LNCaP clone FGC (cell line): ENCODE measurements at regions not wholly inside any gene's neighbourhood (a gene's known extent, or its start where the extent isn't known, plus 50 kb on each side); places are given as distances from the start of the nearest gene placed in this dataset.

Experiments
- DNase-seq: peaks from one replicate; pipeline ENCODE4 v3.0.0-alpha.2; 2011; ENCODE audit warnings: low read depth
- H3K4me3 ChIP-seq: 2 replicates; pipeline ENCODE4 v1.5.1; 2011; ENCODE audit warnings: mild to moderate bottlenecking, low read depth, low read length, control low read depth
- CTCF ChIP-seq: IDR thresholded peaks from 2 replicates; pipeline ENCODE4 v1.5.1; 2012; ENCODE audit warnings: mild to moderate bottlenecking; ENCODE audit not compliant: control insufficient read depth, insufficient read depth; ENCODE audit errors: extremely low read depth

GRCh38 chr6:14861491-14861943, 384.4 kb upstream of the JARID2 start:
- no peak for TF ChIP-seq CTCF
- DNase-seq: no peak
- no peak overlapping the region for H3K4me3 ChIP-seq

GRCh38 chr6:14862845-14863244, 383.0 kb upstream of the JARID2 start:
- DNase-seq: no peak
- no peak for TF ChIP-seq CTCF
- H3K4me3 ChIP-seq: no peak overlapping the region

GRCh38 chr6:14863902-14864850, 381.7 kb upstream of the JARID2 start:
- TF ChIP-seq CTCF: 0 out of 2 replicates have a peak, but pooled peaks have one; percentile 3
- DNase-seq: no peak
- H3K4me3 ChIP-seq: no peak overlapping the region

- TF ChIP-seq CTCF: no peak
- no peak for DNase-seq
- H3K4me3 ChIP-seq: no peak overlapping the region
These were observed 380.3 kb upstream of the JARID2 start for GRCh38 chr6:14865531-14866100.

- DNase-seq: no peak
- no peak overlapping the region for H3K4me3 ChIP-seq
- TF ChIP-seq CTCF: no peak
These were observed 378.1 kb upstream of the JARID2 start for GRCh38 chr6:14867802-14868201.

DNA sequence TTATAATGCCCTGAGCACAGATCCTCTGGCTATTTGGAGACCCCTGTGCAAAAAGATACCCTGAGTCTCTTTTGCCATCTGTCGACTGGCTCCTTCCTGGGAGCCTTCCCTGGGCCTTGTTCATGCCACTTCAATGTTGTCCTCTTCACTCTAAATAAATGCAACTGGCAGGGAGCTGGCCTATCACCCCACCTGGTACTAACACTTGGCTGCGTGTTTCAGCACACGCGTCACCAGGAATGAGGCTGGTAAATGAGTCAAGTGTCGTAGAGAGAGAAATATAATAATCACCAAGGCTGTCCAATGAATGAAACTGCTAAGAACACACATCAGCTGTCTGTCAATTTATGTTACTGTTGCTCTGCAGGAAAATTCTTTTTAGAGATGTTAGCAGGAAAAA, 374.6 kb upstream of the JARID2 start:
- no peak for DNase-seq
- H3K4me3 ChIP-seq: no peak overlapping the region
- no peak for TF ChIP-seq CTCF
